Kidney epithelial cell (primary cell): ENCODE measurements at regions not wholly inside any gene's neighbourhood (a gene's known extent, or its start where the extent isn't known, plus 50 kb on each side); places are given as distances from the start of the nearest gene placed in this dataset.
"Not testable (repeated sequence)": the region's sequence is repeated elsewhere in the genome, so short reads cannot be mapped to it uniquely, and the experiment has no call there.

ENCODE experiments used
- DNase-seq: peaks from one replicate; pipeline ENCODE4 v3.0.0-alpha.2; 2010; ENCODE audit warnings: low read depth
- H3K27me3 ChIP-seq: 2 replicates; pipeline ENCODE4 v1.6.0; 2011; ENCODE audit warnings: low read length; ENCODE audit not compliant: control insufficient read depth, insufficient read depth
- H3K36me3 ChIP-seq: 2 replicates; pipeline ENCODE4 v1.5.1; 2011; ENCODE audit warnings: low read length; ENCODE audit not compliant: control insufficient read depth, insufficient read depth
- H3K4me3 ChIP-seq: 2 replicates; pipeline ENCODE4 v1.5.1; 2011; ENCODE audit warnings: low read depth, mild to moderate bottlenecking, control low read depth, low read length

DNA sequence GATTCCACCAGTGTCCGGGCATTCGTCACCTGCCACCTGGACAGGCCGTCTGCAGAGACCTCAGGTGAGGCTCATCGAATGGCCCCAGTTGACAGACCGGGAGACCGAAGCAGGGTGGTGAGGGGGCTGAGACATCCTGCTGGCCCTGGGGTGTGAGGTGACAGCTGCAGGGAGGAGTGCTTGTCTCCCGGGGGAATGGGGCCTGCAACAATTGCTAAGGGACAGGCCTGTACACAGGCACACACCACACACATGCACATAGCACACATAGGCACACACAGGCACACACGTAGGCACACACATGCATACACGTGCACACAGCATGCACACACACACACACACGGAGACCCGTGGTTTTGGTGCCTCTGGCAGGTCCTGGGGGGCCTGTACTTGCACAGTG is 4363.9 kb upstream of the TPTE start:
- H3K36me3 ChIP-seq, H3K4me3 ChIP-seq, DNase-seq, H3K27me3 ChIP-seq: not testable (repeated sequence)

- H3K4me3 ChIP-seq, DNase-seq, H3K36me3 ChIP-seq, H3K27me3 ChIP-seq: not testable (repeated sequence)
These were observed 4363.2 kb upstream of the TPTE start for GRCh38 chr21:6158171-6158570.
